LoVo (cell line): ENCODE measurements at regions not wholly inside any gene's neighbourhood (a gene's known extent, or its start where the extent isn't known, plus 50 kb on each side); places are given as distances from the start of the nearest gene placed in this dataset.
A peak's percentile ranks its signal among the peaks of the same experiment; 100 is the strongest.

Experiments
- DNase-seq: peaks from one replicate; pipeline ENCODE4 v3.0.0-alpha.2; 2016; ENCODE audit warnings: low spot score

GRCh38 chr6:167567142-167568033 is 242.5 kb downstream of the TTLL2 start:
- peak; percentile 11 for DNase-seq

GRCh38 chr6:167568407-167569024 is 243.6 kb downstream of the TTLL2 start:
- no peak for DNase-seq

GRCh38 chr6:167569041-167569805 is 244.3 kb downstream of the TTLL2 start:
- no peak for DNase-seq

- DNase-seq, result no peak
Measured at GRCh38 chr6:167569879-167570278, 245.0 kb downstream of the TTLL2 start.

- no peak for DNase-seq
Measured at GRCh38 chr6:167570460-167571400, 245.8 kb downstream of the TTLL2 start.

GRCh38 chr6:167571550-167571949 is 246.7 kb downstream of the TTLL2 start:
- no peak for DNase-seq

- no peak for DNase-seq
Measured at GRCh38 chr6:167572106-167572505, 247.2 kb downstream of the TTLL2 start.

GRCh38 chr6:167572841-167573271 is 248.0 kb downstream of the TTLL2 start:
- DNase-seq, result no peak

- no peak for DNase-seq
Measured at GRCh38 chr6:167573461-167574215, 248.8 kb downstream of the TTLL2 start.

- no peak for DNase-seq
Measured at GRCh38 chr6:167574431-167575151, 249.7 kb downstream of the TTLL2 start.

- no peak for DNase-seq
Measured at GRCh38 chr6:167575158-167575696, 250.3 kb downstream of the TTLL2 start.

- DNase-seq, result no peak
Measured at GRCh38 chr6:167576050-167576741, 250.5 kb upstream of the AFDN start.

GRCh38 chr6:167576828-167577503 is 249.7 kb upstream of the AFDN start:
- no peak for DNase-seq

GRCh38 chr6:167577891-167578361 is 248.8 kb upstream of the AFDN start:
- no peak for DNase-seq

GRCh38 chr6:167578371-167578901 is 248.3 kb upstream of the AFDN start:
- DNase-seq, result no peak

GRCh38 chr6:167579806-167580618 is 246.7 kb upstream of the AFDN start:
- DNase-seq, result no peak

- no peak for DNase-seq
Measured at GRCh38 chr6:167580619-167580911, 246.1 kb upstream of the AFDN start.

- no peak for DNase-seq
Measured at GRCh38 chr6:167581637-167582036, 245.1 kb upstream of the AFDN start.
